HFFc6 (cell line): ENCODE measurements at regions not wholly inside any gene's neighbourhood (a gene's known extent, or its start where the extent isn't known, plus 50 kb on each side); places are given as distances from the start of the nearest gene placed in this dataset.

Source experiments
- DNase-seq: peaks from one replicate; pipeline ENCODE4 v3.0.0-alpha.2; 2018
- H3K27ac Mint-ChIP-seq: 2 replicates; pipeline ENCODE4 v1.8.0; 2020; ENCODE audit warnings: mild to moderate bottlenecking, mixed read lengths
- H3K27me3 Mint-ChIP-seq: 2 replicates; pipeline ENCODE4 v1.8.0; 2021; ENCODE audit warnings: mild to moderate bottlenecking, moderate library complexity, mixed read lengths; ENCODE audit not compliant: insufficient read depth
- H3K36me3 Mint-ChIP-seq: 2 replicates; pipeline ENCODE4 v1.8.0; 2021; ENCODE audit warnings: low read depth, mixed read lengths
- H3K4me1 Mint-ChIP-seq: 2 replicates; pipeline ENCODE4 v1.8.0; 2020; ENCODE audit warnings: low read depth, mixed read lengths
- H3K4me3 Mint-ChIP-seq: 2 replicates; pipeline ENCODE4 v1.8.0; 2020; ENCODE audit warnings: mild to moderate bottlenecking, moderate library complexity, mixed read lengths
- H3K9me3 Mint-ChIP-seq: 2 replicates; pipeline ENCODE4 v1.8.0; 2020; ENCODE audit warnings: mild to moderate bottlenecking, mixed read lengths
- CTCF ChIP-seq: fragments of 200-600 bp; sonication (generic); IDR thresholded peaks from 2 replicates; pipeline ENCODE4 v1.5.0; 2021; ENCODE audit warnings: antibody characterized with exemption, mild to moderate bottlenecking

GRCh38 chr19:34082289-34083077 lies 89.8 kb upstream of the LSM14A start:
- Mint-ChIP-seq H3K9me3 (no peaks in the 10 kb centered on the region), H3K27me3 (peaks cover 24% of the 10 kb centered on the region), H3K4me3 (no peak overlapping the region; the same call in 1 of the 2 replicates), H3K36me3 (no peaks in the 10 kb centered on the region), H3K27ac (no peak overlapping the region; the same call in 1 of the 2 replicates), H3K4me1 (peaks cover 9% of the 10 kb centered on the region; the same call in 1 of the 2 replicates)
- no peak for TF ChIP-seq CTCF
- peak; percentile 33 for DNase-seq

GRCh38 chr19:34084396-34085145 lies 87.7 kb upstream of the LSM14A start:
- no peak for DNase-seq
- Mint-ChIP-seq H3K27ac (no peak overlapping the region), H3K27me3 (peaks cover 22% of the 10 kb centered on the region), H3K4me1 (peaks cover 14% of the 10 kb centered on the region; the same call in 1 of the 2 replicates), H3K4me3 (no peak overlapping the region), H3K36me3 (no peaks in the 10 kb centered on the region), H3K9me3 (no peaks in the 10 kb centered on the region)
- no peak for TF ChIP-seq CTCF

DNA sequence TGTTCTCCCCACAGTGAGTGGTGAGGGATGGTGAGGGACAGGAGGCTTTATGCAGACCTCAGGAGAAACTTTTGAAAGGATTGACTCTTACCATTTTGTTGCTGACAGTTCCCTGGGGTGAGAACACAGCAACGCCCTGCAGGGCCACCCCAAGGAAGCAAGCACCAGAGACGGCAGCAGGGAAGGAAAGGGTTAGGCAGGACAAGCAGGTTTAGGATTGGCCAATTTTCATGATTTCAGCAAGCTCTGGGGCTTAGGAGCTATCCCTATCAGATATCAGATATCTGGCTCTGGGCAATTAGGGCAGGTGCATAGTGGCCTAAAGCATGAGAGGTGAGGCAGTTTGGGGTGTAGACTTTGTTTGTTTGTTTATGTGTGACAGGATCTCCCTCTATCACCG lies 87.0 kb upstream of the LSM14A start:
- Mint-ChIP-seq H3K27ac (no peak overlapping the region), H3K27me3 (peaks cover 22% of the 10 kb centered on the region), H3K4me1 (peaks cover 14% of the 10 kb centered on the region; the same call in 1 of the 2 replicates), H3K4me3 (no peak overlapping the region), H3K9me3 (no peaks in the 10 kb centered on the region), H3K36me3 (no peaks in the 10 kb centered on the region)
- no peak for TF ChIP-seq CTCF
- DNase-seq = no peak

GRCh38 chr19:34088292-34088691 lies 84.0 kb upstream of the LSM14A start:
- Mint-ChIP-seq H3K4me3 (no peak overlapping the region), H3K9me3 (no peaks in the 10 kb centered on the region), H3K27ac (no peak overlapping the region), H3K36me3 (no peaks in the 10 kb centered on the region), H3K27me3 (peaks cover 10% of the 10 kb centered on the region), H3K4me1 (peaks cover 5% of the 10 kb centered on the region; the same call in 1 of the 2 replicates)
- DNase-seq = peak; percentile 12
- no peak for TF ChIP-seq CTCF

GRCh38 chr19:34089566-34089965 lies 82.7 kb upstream of the LSM14A start:
- Mint-ChIP-seq H3K4me1 (peaks cover 5% of the 10 kb centered on the region; the same call in 1 of the 2 replicates), H3K9me3 (no peaks in the 10 kb centered on the region), H3K4me3 (no peak overlapping the region), H3K36me3 (no peaks in the 10 kb centered on the region), H3K27me3 (peaks cover 12% of the 10 kb centered on the region), H3K27ac (no peak overlapping the region)
- no peak for TF ChIP-seq CTCF
- DNase-seq = no peak
